Duodenal mucosa (tissue), 2 donors: ENCODE measurements at regions not wholly inside any gene's neighbourhood (a gene's known extent, or its start where the extent isn't known, plus 50 kb on each side); places are given as distances from the start of the nearest gene placed in this dataset.

Experiments used
- H3K27ac ChIP-seq: one replicate; pipeline ENCODE4 v1.7.0; 2013; ENCODE audit warnings: low read depth, low read length
- H3K27me3 ChIP-seq, 2 donors: one replicate each; pipeline ENCODE4 v1.7.0; 2013; ENCODE audit warnings: low read length in 2 of 2, control low read depth in 1 of 2; ENCODE audit not compliant: insufficient read depth in 2 of 2, control insufficient read depth in 1 of 2
- H3K36me3 ChIP-seq, 2 donors: one replicate each; pipeline ENCODE4 v1.7.0; 2013; ENCODE audit warnings: low read length in 2 of 2, control low read depth in 1 of 2; ENCODE audit not compliant: insufficient read depth in 2 of 2, control insufficient read depth in 1 of 2
- H3K4me1 ChIP-seq, 2 donors: one replicate each; pipeline ENCODE4 v1.7.0; 2013; ENCODE audit warnings: low read length in 2 of 2, control low read depth in 1 of 2; ENCODE audit not compliant: insufficient read depth in 2 of 2, control insufficient read depth in 1 of 2
- H3K4me3 ChIP-seq, 2 donors: one replicate each; pipeline ENCODE4 v1.7.0; 2013; ENCODE audit warnings: low read length in 2 of 2, low read depth in 1 of 2
- H3K9ac ChIP-seq, 2 donors: one replicate each; pipeline ENCODE4 v1.7.0; 2013; ENCODE audit warnings: low read length in 2 of 2, low read depth in 1 of 2
- H3K9me3 ChIP-seq, 2 donors: one replicate each; pipeline ENCODE4 v1.7.0; 2013; ENCODE audit warnings: low read length in 2 of 2, control low read depth in 1 of 2; ENCODE audit not compliant: control insufficient read depth in 1 of 2

DNA sequence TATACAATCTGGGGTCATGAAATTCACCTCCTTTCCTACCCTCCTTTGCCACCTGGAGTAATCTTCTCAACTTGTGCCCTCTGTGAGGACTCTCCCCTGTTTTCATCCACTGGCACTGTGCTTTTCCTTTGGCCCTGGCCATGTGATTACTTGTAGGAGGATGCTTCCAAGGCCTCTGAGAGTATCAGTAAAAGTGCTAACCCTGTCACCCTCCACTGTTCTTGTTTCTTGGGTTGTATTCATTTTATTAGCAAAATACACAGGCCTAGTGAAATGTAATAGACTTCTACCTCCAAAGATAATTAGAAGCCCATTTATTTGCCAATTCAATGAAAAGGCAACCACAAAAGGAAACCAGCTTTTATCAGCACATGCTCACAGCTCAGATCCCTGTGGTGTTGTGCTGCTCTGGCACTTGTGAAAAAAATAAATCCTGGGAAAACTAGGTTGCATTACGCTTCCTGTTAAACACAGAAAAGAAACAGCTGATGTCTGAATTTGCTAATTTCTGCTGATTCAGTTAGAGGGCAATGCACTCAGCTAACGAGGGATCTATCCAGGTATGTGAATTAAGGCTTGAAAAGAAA, 357.5 kb upstream of the ETAA1 start:
- peaks cover 0 to 3% of the 10 kb centered on the region in 2 donors for H3K27me3 ChIP-seq
- H3K9me3 ChIP-seq, result no peaks in the 10 kb centered on the region
- H3K4me3 ChIP-seq, result no peak overlapping the region
- H3K27ac ChIP-seq, result no peak overlapping the region
- no peak overlapping the region for H3K9ac ChIP-seq
- no peaks in the 10 kb centered on the region for H3K36me3 ChIP-seq
- H3K4me1 ChIP-seq, result peaks cover 17 to 23% of the 10 kb centered on the region in 2 donors

DNA sequence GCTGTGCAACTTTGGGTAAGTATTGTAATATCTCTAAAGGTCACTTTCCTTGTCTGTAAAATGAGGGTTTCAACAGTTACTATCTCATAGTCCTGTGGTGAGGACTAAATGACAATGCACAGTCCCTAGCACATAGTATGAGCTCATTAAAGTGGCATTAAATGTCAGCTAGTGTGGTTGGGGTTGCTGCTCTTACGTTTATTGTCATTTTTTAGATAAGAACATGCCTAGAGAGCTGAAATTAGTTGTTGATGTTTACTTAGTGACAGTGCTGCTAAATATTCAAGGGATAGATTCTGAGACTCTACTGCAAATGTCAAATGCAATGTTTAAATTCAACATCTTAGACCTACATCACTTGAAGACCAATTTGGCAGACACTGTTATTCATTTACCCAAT, 356.1 kb upstream of the ETAA1 start:
- peaks cover 17 to 25% of the 10 kb centered on the region in 2 donors for H3K4me1 ChIP-seq
- H3K9ac ChIP-seq, result no peak overlapping the region
- H3K27ac ChIP-seq, result no peak overlapping the region
- no peaks in the 10 kb centered on the region for H3K9me3 ChIP-seq
- H3K36me3 ChIP-seq, result no peaks in the 10 kb centered on the region
- H3K4me3 ChIP-seq, result no peak overlapping the region
- H3K27me3 ChIP-seq, result peaks cover 0 to 7% of the 10 kb centered on the region in 2 donors

DNA sequence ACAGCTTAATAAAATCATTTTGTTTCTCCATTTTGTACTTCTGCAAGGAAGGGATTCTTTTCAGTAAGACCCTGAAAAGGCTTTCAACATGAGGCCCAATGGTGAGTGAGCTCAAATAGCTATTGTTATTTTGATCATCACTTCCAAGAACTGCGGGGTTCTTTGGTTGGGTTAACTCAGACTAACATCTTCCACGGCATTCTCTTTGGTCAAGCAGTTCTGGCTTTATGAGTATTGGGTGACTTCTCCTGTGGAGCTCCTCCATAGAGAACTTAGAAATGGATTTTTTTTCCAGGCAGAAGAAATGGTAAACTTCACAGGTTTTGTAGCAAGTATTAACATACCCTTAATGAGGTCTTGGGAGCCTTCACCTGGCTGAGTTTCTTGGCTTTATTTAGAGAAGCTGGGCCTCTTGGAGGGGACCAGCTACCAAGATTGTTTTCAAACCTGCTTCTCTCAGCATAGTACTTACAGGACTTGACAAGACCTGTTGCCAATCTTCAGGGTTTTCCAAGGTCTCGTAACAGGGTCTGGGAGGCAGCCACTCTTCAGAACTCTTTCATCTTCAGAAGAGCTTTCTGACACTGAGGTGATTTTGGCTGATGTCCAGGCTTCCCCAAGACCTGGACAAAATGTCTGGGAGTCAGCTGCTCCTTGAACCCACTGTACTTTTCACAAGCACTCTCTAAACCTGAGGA, 353.2 kb upstream of the ETAA1 start:
- H3K9me3 ChIP-seq, result no peaks in the 10 kb centered on the region
- H3K9ac ChIP-seq, result no peak overlapping the region
- peaks cover 0 to 7% of the 10 kb centered on the region in 2 donors for H3K27me3 ChIP-seq
- no peak overlapping the region for H3K4me3 ChIP-seq
- H3K36me3 ChIP-seq, result no peaks in the 10 kb centered on the region
- H3K27ac ChIP-seq, result no peak overlapping the region
- peaks cover 10 to 23% of the 10 kb centered on the region in 2 donors for H3K4me1 ChIP-seq

DNA sequence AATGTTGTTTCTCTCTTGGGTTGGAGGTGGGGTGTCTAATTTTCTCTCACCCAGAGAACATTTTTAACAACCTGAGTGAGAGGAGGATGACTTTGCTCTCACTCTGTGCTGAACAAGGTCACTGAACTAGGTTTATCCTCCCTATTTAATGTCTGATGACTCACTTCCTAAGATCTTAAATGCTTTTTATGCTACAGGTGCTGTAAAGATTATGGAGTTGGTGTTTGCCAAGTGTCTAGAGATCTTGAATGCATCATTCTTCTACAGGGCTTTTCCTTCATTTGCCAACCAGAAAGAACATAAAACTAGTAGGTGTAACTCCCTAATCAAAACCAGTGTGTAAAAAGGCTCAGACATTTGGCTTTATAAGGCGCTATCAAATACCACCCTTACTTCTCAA, 350.5 kb upstream of the ETAA1 start:
- Histone ChIP-seq H3K9ac (no peak overlapping the region), H3K27me3 (peaks cover 0 to 7% of the 10 kb centered on the region in 2 donors), H3K4me1 (peaks cover 0 to 14% of the 10 kb centered on the region in 2 donors), H3K4me3 (no peak overlapping the region), H3K9me3 (no peaks in the 10 kb centered on the region), H3K27ac (no peak overlapping the region), H3K36me3 (no peaks in the 10 kb centered on the region)

DNA sequence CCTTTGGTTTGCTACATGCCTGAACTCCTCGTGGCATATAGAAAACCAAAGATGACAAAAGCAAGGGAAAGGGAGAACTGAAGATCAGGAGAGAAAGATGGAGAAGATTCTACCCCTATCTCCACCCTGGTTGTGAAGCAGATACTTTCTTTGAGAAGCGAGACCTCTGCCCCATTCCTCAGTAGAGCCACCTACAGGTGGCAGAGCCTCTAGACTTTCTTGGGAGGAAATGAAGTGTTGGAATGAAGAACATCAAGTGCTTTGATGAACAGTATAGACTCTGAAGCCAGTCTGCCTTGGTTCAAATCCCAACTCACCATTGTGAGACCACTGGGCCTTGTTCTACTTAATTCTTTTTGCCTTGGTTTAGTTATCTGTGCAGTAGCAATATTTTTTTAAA, 348.8 kb upstream of the ETAA1 start:
- Histone ChIP-seq H3K9me3 (no peaks in the 10 kb centered on the region), H3K4me1 (peaks cover 0 to 14% of the 10 kb centered on the region in 2 donors), H3K36me3 (no peaks in the 10 kb centered on the region), H3K27me3 (peaks cover 0 to 7% of the 10 kb centered on the region in 2 donors), H3K27ac (no peak overlapping the region), H3K9ac (no peak overlapping the region), H3K4me3 (no peak overlapping the region)

DNA sequence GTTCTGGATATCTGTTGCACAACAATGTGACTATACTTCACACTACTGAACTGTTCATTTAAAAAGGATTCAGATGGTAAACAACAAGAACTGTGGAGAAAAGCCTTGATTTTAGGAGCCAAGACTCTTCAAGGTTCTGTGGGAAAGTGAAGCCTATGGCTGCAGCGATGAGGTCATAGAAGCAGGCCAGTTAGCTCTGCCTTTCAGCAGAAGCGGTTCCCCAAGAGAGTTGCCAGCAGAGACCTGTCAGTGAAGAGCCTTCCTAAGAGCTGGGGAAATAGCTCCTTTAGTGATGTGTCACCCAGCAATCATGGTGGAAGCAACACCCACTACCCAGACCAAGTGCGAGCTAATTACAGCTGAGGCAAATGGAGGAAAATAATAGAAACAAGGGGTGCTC, 346.5 kb upstream of the ETAA1 start:
- no peaks in the 10 kb centered on the region for H3K9me3 ChIP-seq
- H3K4me1 ChIP-seq, result peaks cover 0 to 14% of the 10 kb centered on the region in 2 donors
- no peak overlapping the region for H3K27ac ChIP-seq
- no peak overlapping the region for H3K9ac ChIP-seq
- no peaks in the 10 kb centered on the region for H3K36me3 ChIP-seq
- H3K4me3 ChIP-seq, result no peak overlapping the region
- no peaks in the 10 kb centered on the region for H3K27me3 ChIP-seq

DNA sequence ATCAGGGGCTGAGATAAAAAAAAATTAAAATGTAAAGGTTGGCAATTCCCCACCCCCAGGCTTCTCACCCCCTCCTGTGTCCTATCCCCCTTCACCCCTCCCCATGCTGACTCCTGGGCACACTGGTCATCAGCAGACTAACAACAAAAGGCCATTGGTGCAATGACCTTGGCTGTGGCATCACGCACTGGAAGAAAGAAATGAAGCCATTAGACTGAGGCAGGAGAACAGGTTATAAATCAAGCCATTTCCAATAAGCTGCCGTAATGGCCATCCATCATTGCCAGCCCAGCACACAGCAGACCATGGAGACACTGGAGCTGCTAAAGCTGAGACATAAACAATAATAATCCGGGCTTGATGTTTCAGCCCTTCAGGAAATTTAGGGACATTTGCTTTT, 342.4 kb upstream of the ETAA1 start:
- no peaks in the 10 kb centered on the region for H3K4me1 ChIP-seq
- H3K36me3 ChIP-seq, result no peaks in the 10 kb centered on the region
- no peak overlapping the region for H3K9ac ChIP-seq
- no peaks in the 10 kb centered on the region for H3K27me3 ChIP-seq
- no peaks in the 10 kb centered on the region for H3K9me3 ChIP-seq
- H3K4me3 ChIP-seq, result no peak overlapping the region
- H3K27ac ChIP-seq, result no peak overlapping the region

DNA sequence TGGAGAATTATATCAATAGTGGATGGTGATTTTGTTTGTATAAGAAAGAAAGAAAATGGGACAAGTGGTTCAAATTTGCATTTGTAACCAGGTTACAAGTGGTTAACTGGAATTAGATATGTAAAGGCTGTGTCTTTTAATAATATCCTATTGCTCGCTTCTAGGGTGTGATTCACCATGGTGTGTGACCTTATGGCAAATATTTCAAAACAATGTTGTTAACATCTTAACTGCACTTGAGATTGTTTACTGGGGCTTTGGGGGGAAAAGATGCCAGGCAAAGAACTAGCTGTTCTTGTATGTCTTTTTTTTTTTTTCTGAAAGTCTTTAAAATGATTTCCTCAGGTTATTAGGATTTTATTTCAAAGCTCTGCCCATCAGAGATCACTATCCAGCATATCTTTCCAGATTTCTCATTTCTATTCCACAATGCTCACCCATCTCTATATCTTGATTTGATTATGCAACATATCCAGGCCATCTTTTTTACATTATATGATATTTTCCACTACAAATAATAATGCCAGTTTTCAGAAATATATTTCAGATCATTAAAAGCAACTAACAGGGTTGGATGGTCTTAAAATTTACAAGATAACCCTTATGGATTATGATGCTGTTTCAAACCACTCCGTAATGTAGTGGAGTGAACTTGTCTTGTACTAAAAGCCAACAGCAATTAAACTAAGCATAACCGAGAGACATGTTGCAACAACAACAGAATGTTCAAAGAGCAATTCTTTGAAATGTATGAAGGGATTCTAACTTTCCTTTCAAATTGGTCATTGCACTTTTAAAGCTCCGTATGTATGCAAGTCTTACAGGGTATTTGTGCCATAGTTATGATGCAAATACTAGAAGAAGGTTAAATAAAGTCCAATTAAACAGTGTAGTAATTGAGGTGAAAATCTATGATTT, 341.5 kb upstream of the ETAA1 start:
- Histone ChIP-seq H3K27me3 (no peaks in the 10 kb centered on the region), H3K4me3 (no peak overlapping the region), H3K27ac (no peak overlapping the region), H3K9me3 (peaks cover 0 to 1% of the 10 kb centered on the region in 2 donors), H3K36me3 (no peaks in the 10 kb centered on the region), H3K9ac (no peak overlapping the region), H3K4me1 (no peaks in the 10 kb centered on the region)

DNA sequence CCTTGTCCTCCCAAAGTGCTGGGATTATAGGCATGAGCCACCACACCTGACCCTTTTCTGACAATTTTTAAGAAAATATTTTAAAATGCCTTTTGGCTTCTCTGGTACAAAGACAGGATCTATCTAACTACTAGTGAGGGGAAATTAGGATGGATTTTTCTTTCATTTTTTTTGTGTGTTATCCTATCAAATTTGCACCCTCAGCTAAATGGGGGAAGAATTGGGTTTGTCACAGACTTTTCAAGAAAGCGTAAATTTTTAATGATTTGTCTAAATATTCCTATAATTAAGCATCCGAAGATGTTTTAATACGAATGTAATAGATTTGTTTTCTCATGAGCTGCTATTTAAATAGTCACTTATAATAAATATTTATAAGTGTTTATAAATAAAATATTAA, 340.0 kb upstream of the ETAA1 start:
- Histone ChIP-seq H3K4me3 (no peak overlapping the region), H3K36me3 (no peaks in the 10 kb centered on the region), H3K4me1 (no peaks in the 10 kb centered on the region), H3K27me3 (no peaks in the 10 kb centered on the region), H3K9me3 (peaks cover 0 to 2% of the 10 kb centered on the region in 2 donors), H3K27ac (no peak overlapping the region), H3K9ac (no peak overlapping the region)
